A673 (cell line): ENCODE measurements at regions not wholly inside any gene's neighbourhood (a gene's known extent, or its start where the extent isn't known, plus 50 kb on each side); places are given as distances from the start of the nearest gene placed in this dataset.

ENCODE experiments used
- BruUV-seq: library from RNA; stranded (reverse); fragments of 400-500 nt; replicated peaks from 2 replicates; lab custom pipeline; 2021; lab: Mats Ljungman, UMichigan
- CTCF ChIA-PET: fragments of 300-600 bp; sonication (Branson Sonifier 250); formaldehyde crosslinking; loops from one replicate; lab custom pipeline; 2022; ENCODE audit warnings: antibody characterized with exemption; lab: Charles Lee
- POLR2A ChIA-PET: fragments of 300-600 bp; sonication (Branson Sonifier 250); formaldehyde crosslinking; loops from one replicate; lab custom pipeline; 2022; ENCODE audit warnings: antibody characterized with exemption; ENCODE audit not compliant: low non-redundant PET; lab: Charles Lee
- DNase-seq: peaks from one replicate; pipeline ENCODE4 v3.0.0-alpha.2; 2015; ENCODE audit warnings: low spot score
- H3K27ac ChIP-seq: fragments of 200-600 bp; sonication (generic); 2 replicates; pipeline ENCODE4 v1.5.1; 2016; ENCODE audit warnings: mixed run types, low read depth, mild to moderate bottlenecking, mixed read lengths, antibody characterized with exemption, low read length; ENCODE audit not compliant: poor library complexity, severe bottlenecking
- H3K27me3 ChIP-seq: fragments of 200-600 bp; sonication (generic); replicated peaks from 2 replicates; pipeline ENCODE4 v1.6.1; 2017; ENCODE audit warnings: mixed run types, low read depth, mild to moderate bottlenecking, mixed read lengths, antibody characterized with exemption, low read length; ENCODE audit not compliant: insufficient read depth, poor library complexity
- H3K36me3 ChIP-seq: fragments of 200-600 bp; sonication (generic); 2 replicates; pipeline ENCODE4 v1.6.1; 2016; ENCODE audit warnings: mixed run types, mild to moderate bottlenecking, mixed read lengths, antibody characterized with exemption, low read length; ENCODE audit not compliant: insufficient read depth, poor library complexity, severe bottlenecking
- H3K4me1 ChIP-seq: fragments of 200-600 bp; sonication (generic); 2 replicates; pipeline ENCODE4 v1.6.1; 2017; ENCODE audit warnings: mixed run types, mild to moderate bottlenecking, mixed read lengths, antibody characterized with exemption, low read length; ENCODE audit not compliant: insufficient read depth, poor library complexity, severe bottlenecking
- H3K4me3 ChIP-seq: fragments of 200-600 bp; sonication (generic); 2 replicates; pipeline ENCODE4 v1.5.1; 2016; ENCODE audit warnings: low read depth, mixed run types, mild to moderate bottlenecking, mixed read lengths, low read length; ENCODE audit not compliant: poor library complexity, severe bottlenecking
- H3K9me3 ChIP-seq: fragments of 200-600 bp; sonication (generic); 2 replicates; pipeline ENCODE4 v1.6.1; 2016; ENCODE audit warnings: mixed run types, low read depth, mild to moderate bottlenecking, mixed read lengths, antibody characterized with exemption, low read length; ENCODE audit not compliant: poor library complexity, severe bottlenecking
- EZH2 ChIP-seq: fragments of 200-600 bp; sonication (generic); IDR thresholded peaks from 2 replicates; pipeline ENCODE4 v1.6.1; 2017; ENCODE audit warnings: borderline replicate concordance, low read depth, mild to moderate bottlenecking, mixed read lengths, antibody characterized with exemption, low read length; ENCODE audit not compliant: poor library complexity, severe bottlenecking
- intact Hi-C: fragments of 100-400 bp; cut with micrococcal nuclease; formaldehyde crosslinking; loops from one replicate; pipeline ENCODE4 v1.10.0; 2022; ENCODE audit not compliant: unreplicated experiment
- TF ChIP-seq, protein P1 (sequence below): fragments of 300-800, 200-600 bp; sonication (generic); conservative IDR thresholded peaks from 2 replicates; pipeline ENCODE4 v1.5.1; 2017; ENCODE audit warnings: low read depth, mild to moderate bottlenecking, antibody characterized with exemption, low read length, moderate library complexity, mixed read lengths

DNA sequence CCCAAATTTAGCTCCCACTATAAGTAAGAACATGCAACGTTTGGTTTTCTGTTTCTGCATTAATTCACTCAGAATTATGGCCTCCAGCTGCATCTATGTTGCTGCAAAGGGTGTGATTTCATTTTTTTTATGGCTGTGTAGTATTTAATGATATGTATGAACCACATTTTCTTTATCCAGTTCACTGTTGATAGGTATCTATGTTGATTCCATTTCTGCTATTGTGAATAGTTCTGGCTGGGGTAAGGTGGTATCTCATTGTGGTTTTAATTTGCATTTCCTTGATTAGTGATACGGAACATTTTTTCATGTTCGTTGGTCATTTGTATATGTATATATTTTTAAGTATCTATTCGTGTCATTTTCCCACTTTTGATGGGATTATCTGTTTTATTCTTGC lies 674.3 kb downstream of the NUP35 start:
- no peaks in the 10 kb centered on the region for H3K36me3 ChIP-seq
- H3K4me3 ChIP-seq, result no peak overlapping the region
- POLR2A ChIA-PET, result no interaction called here
- intact Hi-C loops, result no loop called here
- no peaks in the 10 kb centered on the region for H3K27me3 ChIP-seq
- TF ChIP-seq, protein P1, sequence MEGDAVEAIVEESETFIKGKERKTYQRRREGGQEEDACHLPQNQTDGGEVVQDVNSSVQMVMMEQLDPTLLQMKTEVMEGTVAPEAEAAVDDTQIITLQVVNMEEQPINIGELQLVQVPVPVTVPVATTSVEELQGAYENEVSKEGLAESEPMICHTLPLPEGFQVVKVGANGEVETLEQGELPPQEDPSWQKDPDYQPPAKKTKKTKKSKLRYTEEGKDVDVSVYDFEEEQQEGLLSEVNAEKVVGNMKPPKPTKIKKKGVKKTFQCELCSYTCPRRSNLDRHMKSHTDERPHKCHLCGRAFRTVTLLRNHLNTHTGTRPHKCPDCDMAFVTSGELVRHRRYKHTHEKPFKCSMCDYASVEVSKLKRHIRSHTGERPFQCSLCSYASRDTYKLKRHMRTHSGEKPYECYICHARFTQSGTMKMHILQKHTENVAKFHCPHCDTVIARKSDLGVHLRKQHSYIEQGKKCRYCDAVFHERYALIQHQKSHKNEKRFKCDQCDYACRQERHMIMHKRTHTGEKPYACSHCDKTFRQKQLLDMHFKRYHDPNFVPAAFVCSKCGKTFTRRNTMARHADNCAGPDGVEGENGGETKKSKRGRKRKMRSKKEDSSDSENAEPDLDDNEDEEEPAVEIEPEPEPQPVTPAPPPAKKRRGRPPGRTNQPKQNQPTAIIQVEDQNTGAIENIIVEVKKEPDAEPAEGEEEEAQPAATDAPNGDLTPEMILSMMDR, result no peak
- no peak for TF ChIP-seq EZH2
- CTCF ChIA-PET, result no interaction called here
- H3K9me3 ChIP-seq, result peaks cover 6% of the 10 kb centered on the region
- BruUV-seq, result no TSS peak
- DNase-seq, result no peak
- no peak overlapping the region for H3K27ac ChIP-seq
- H3K4me1 ChIP-seq, result no peaks in the 10 kb centered on the region

DNA sequence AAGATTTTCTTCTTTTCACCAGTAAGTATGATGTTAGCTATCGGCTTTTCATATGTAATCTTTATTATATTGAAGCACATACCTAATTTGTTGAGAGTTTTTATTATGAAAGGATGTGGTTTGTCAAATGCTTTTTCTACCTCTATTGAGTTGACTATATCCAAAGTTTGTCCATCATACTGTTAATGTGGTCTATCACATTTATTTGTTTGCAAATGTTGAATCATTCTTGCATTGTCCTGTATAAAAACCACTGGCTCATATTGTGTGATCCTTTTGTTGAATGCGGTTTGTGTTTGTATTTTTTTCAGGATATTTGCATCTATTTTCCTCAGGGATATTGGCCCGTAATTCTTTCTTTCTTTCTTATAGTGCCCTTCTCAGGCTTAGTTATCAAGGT lies 675.5 kb downstream of the NUP35 start:
- no TSS peak for BruUV-seq
- Histone ChIP-seq H3K4me3 (no peak overlapping the region), H3K27me3 (no peaks in the 10 kb centered on the region), H3K9me3 (peaks cover 7% of the 10 kb centered on the region), H3K36me3 (no peaks in the 10 kb centered on the region), H3K27ac (no peak overlapping the region), H3K4me1 (no peaks in the 10 kb centered on the region)
- no peak for TF ChIP-seq EZH2
- TF ChIP-seq, protein P1, result no peak
- intact Hi-C loops, result no loop called here
- ChIA-PET POLR2A (no interaction called here), CTCF (no interaction called here)
- no peak for DNase-seq

DNA sequence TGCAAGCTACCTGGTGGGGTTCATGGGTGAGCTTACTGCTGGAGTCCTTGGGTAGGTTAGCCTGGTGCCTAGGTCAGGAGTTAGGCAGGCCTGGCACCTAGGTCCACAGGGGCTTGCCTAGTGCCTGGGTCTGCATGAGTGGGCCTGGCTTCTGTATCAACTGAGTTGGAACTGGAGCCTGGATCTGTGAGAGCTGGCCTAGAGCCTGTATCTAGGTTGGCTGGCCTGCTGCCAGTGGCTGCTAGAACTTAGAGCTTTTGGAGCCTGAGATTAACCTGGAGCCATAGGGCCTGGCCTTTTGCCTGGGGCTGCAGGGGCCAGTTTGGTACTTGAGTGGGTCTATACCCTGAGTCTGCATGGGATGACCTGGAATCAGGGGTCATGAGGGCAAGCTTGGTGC lies 679.4 kb downstream of the NUP35 start:
- ChIA-PET POLR2A (no interaction called here), CTCF (no interaction called here)
- Histone ChIP-seq H3K36me3 (no peaks in the 10 kb centered on the region), H3K27ac (no peak overlapping the region), H3K4me1 (no peaks in the 10 kb centered on the region), H3K4me3 (no peak overlapping the region), H3K9me3 (peaks cover 7% of the 10 kb centered on the region), H3K27me3 (no peaks in the 10 kb centered on the region)
- no TSS peak for BruUV-seq
- TF ChIP-seq EZH2, result no peak
- TF ChIP-seq, protein P1, result no peak
- no peak for DNase-seq
- intact Hi-C loops, result no loop called here
